ENCODE measurements at regions not wholly inside any gene's neighbourhood (a gene's known extent, or its start where the extent isn't known, plus 50 kb on each side); places are given as distances from the start of the nearest gene placed in this dataset.

GRCh38 chr13:109656206-109656605 lies 130.2 kb downstream of the IRS2 start:
- no peak overlapping the region for H3K27ac ChIP-seq (ENCODE audit: insufficient read depth, low read length, poor library complexity, severe bottlenecking)
- DNase-seq (no peak), ATAC-seq (ENCODE audit: low read depth in 2 of 2) (no peak)
- H3K9me3 Mint-ChIP-seq, result peaks cover 0 to 2% (median 0%) of the 10 kb centered on the region in 7 donors
- H3K27me3 Mint-ChIP-seq, result peaks cover 5% of the 10 kb centered on the region
- no peaks in the 10 kb centered on the region for H3K9me3 ChIP-seq (ENCODE audit: control insufficient read depth in 2 of 2, low read length in 2 of 2)
- H3K4me1 Mint-ChIP-seq, result peaks cover 0 to 2% (median 0%) of the 10 kb centered on the region in 4 donors
- H3K27ac Mint-ChIP-seq, result no peak overlapping the region
- no peak overlapping the region for H3K4me3 Mint-ChIP-seq
- H3K27me3 ChIP-seq (ENCODE audit: control insufficient read depth, insufficient read depth, low read length), result no peaks in the 10 kb centered on the region
- H3K36me3 ChIP-seq (ENCODE audit: control insufficient read depth, insufficient read depth, low read length), result no peaks in the 10 kb centered on the region
- H3K36me3 Mint-ChIP-seq, result no peaks in the 10 kb centered on the region
- no peaks in the 10 kb centered on the region for H3K4me1 ChIP-seq (ENCODE audit: control insufficient read depth, insufficient read depth, low read length, poor library complexity, severe bottlenecking)
- H3K4me3 ChIP-seq (ENCODE audit: low read depth, low read length), result no peak overlapping the region

DNA sequence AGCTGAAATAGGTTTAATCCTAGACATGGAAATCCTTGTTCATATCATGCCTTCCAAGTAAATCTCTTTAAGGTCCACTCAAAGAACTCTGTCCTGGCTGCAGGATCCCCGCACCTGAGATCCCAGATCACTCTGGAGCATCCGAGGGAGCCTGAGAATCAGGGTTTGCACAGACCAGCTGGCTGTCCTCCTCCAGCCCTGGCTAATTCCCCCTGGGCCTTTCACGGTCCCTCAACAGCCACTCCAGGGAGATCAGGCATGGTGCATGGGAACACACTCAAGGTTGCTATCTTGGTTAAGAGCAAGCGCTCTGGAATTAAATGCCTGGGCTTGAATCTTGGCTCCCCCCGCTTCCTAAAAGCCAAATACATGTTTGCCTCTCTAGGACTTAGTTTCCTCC lies 130.8 kb downstream of the IRS2 start:
- Mint-ChIP-seq H3K27ac (no peak overlapping the region), H3K9me3 (peaks cover 0 to 2% (median 0%) of the 10 kb centered on the region in 7 donors), H3K4me3 (no peak overlapping the region), H3K27me3 (peaks cover 5% of the 10 kb centered on the region), H3K4me1 (peaks cover 0 to 2% (median 0%) of the 10 kb centered on the region in 4 donors), H3K36me3 (no peaks in the 10 kb centered on the region)
- ATAC-seq (ENCODE audit: low read depth in 2 of 2) (no peak), DNase-seq (no peak)
- Histone ChIP-seq H3K4me1 (ENCODE audit: control insufficient read depth, insufficient read depth, low read length, poor library complexity, severe bottlenecking) (no peaks in the 10 kb centered on the region), H3K9me3 (ENCODE audit: control insufficient read depth in 2 of 2, low read length in 2 of 2) (no peaks in the 10 kb centered on the region), H3K27me3 (ENCODE audit: control insufficient read depth, insufficient read depth, low read length) (no peaks in the 10 kb centered on the region), H3K36me3 (ENCODE audit: control insufficient read depth, insufficient read depth, low read length) (no peaks in the 10 kb centered on the region), H3K27ac (ENCODE audit: insufficient read depth, low read length, poor library complexity, severe bottlenecking) (no peak overlapping the region), H3K4me3 (ENCODE audit: low read depth, low read length) (no peak overlapping the region)

- Histone ChIP-seq H3K36me3 (ENCODE audit: control insufficient read depth, insufficient read depth, low read length) (no peaks in the 10 kb centered on the region), H3K27me3 (ENCODE audit: control insufficient read depth, insufficient read depth, low read length) (no peaks in the 10 kb centered on the region), H3K9me3 (ENCODE audit: control insufficient read depth in 2 of 2, low read length in 2 of 2) (no peaks in the 10 kb centered on the region), H3K4me1 (ENCODE audit: control insufficient read depth, insufficient read depth, low read length, poor library complexity, severe bottlenecking) (no peaks in the 10 kb centered on the region), H3K27ac (ENCODE audit: insufficient read depth, low read length, poor library complexity, severe bottlenecking) (no peak overlapping the region), H3K4me3 (ENCODE audit: low read depth, low read length) (no peak overlapping the region)
- no peak overlapping the region for H3K4me3 Mint-ChIP-seq
- H3K4me1 Mint-ChIP-seq, result peaks cover 0 to 2% (median 0%) of the 10 kb centered on the region in 4 donors
- H3K27me3 Mint-ChIP-seq, result peaks cover 5% of the 10 kb centered on the region
- peaks cover 0 to 2% (median 0%) of the 10 kb centered on the region in 7 donors for H3K9me3 Mint-ChIP-seq
- DNase-seq (no peak), ATAC-seq (ENCODE audit: low read depth in 2 of 2) (no peak)
- no peaks in the 10 kb centered on the region for H3K36me3 Mint-ChIP-seq
- no peak overlapping the region for H3K27ac Mint-ChIP-seq
Measured at GRCh38 chr13:109655206-109655600, 131.2 kb downstream of the IRS2 start.

DNA sequence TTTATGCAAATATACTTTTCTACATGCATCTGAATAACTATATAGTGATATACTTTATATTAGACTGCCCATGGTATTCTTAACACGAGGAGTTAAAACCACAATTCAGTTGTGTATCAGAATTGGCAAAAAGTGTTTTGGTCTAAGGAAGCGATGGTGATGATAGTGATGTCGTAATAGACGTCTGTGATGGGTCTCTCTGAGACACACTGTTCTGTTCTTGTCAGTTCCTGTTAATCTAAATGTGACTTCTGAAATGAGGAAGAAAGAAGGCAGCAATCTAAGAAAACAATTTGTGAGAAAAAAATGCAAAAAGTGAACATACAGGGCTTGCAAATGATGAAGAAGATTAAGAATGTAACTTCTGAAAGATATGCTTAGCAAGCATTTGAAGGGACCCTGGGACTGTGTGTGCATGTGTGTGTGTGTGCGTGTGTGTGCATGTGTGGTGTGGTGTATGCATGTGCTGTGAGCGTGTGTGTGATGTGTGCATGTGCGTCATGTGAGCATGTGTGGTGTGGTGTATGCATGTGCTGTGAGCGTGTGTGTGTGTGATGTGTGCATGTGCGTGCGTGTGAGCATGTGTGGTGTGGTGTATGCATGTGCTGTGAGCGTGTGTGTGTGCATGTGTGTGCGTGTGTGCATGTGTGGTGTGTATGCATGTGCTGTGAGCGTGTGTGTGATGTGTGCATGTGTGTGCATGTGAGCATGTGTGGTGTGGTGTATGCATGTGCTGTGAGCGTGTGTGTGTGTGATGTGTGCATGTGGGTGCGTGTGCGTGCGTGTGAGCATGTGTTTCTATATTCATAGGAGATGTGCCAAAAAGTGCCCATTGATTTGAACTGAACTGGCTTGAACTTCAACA lies 131.8 kb downstream of the IRS2 start:
- Mint-ChIP-seq H3K27ac (peak overlapping the region in 1 of 3 donors; percentile 60), H3K4me1 (peaks cover 0 to 2% (median 0%) of the 10 kb centered on the region in 4 donors), H3K9me3 (peaks cover 0 to 2% (median 0%) of the 10 kb centered on the region in 7 donors), H3K36me3 (no peaks in the 10 kb centered on the region), H3K27me3 (no peaks in the 10 kb centered on the region), H3K4me3 (no peak overlapping the region)
- Histone ChIP-seq H3K27ac (ENCODE audit: insufficient read depth, low read length, poor library complexity, severe bottlenecking) (no peak overlapping the region), H3K9me3 (ENCODE audit: control insufficient read depth in 2 of 2, low read length in 2 of 2) (no peaks in the 10 kb centered on the region), H3K36me3 (ENCODE audit: control insufficient read depth, insufficient read depth, low read length) (no peaks in the 10 kb centered on the region), H3K4me3 (ENCODE audit: low read depth, low read length) (no peak overlapping the region), H3K27me3 (ENCODE audit: control insufficient read depth, insufficient read depth, low read length) (no peaks in the 10 kb centered on the region), H3K4me1 (ENCODE audit: control insufficient read depth, insufficient read depth, low read length, poor library complexity, severe bottlenecking) (no peaks in the 10 kb centered on the region)
- DNase-seq (no peak), ATAC-seq (ENCODE audit: low read depth in 2 of 2) (no peak)

- DNase-seq (no peak), ATAC-seq (ENCODE audit: low read depth in 2 of 2) (no peak)
- no peak overlapping the region for H3K4me3 Mint-ChIP-seq
- H3K36me3 ChIP-seq (ENCODE audit: control insufficient read depth, insufficient read depth, low read length), result no peaks in the 10 kb centered on the region
- no peak overlapping the region for H3K4me3 ChIP-seq (ENCODE audit: low read depth, low read length)
- no peaks in the 10 kb centered on the region for H3K9me3 ChIP-seq (ENCODE audit: control insufficient read depth in 2 of 2, low read length in 2 of 2)
- H3K27ac ChIP-seq (ENCODE audit: insufficient read depth, low read length, poor library complexity, severe bottlenecking), result no peak overlapping the region
- peaks cover 3% of the 10 kb centered on the region for H3K36me3 Mint-ChIP-seq
- H3K9me3 Mint-ChIP-seq, result peaks cover 0 to 2% (median 0%) of the 10 kb centered on the region in 7 donors
- no peaks in the 10 kb centered on the region for H3K27me3 ChIP-seq (ENCODE audit: control insufficient read depth, insufficient read depth, low read length)
- no peak overlapping the region for H3K27ac Mint-ChIP-seq
- peaks cover 3% of the 10 kb centered on the region for H3K27me3 Mint-ChIP-seq
- H3K4me1 Mint-ChIP-seq, result peaks cover 0 to 2% (median 0%) of the 10 kb centered on the region in 4 donors
- no peaks in the 10 kb centered on the region for H3K4me1 ChIP-seq (ENCODE audit: control insufficient read depth, insufficient read depth, low read length, poor library complexity, severe bottlenecking)
Measured at GRCh38 chr13:109652531-109652930, 133.9 kb downstream of the IRS2 start.

GRCh38 chr13:109651854-109652253 lies 134.5 kb downstream of the IRS2 start:
- H3K4me1 Mint-ChIP-seq, result peaks cover 0 to 2% (median 0%) of the 10 kb centered on the region in 4 donors
- H3K27me3 Mint-ChIP-seq, result peaks cover 4% of the 10 kb centered on the region
- Histone ChIP-seq H3K27me3 (ENCODE audit: control insufficient read depth, insufficient read depth, low read length) (no peaks in the 10 kb centered on the region), H3K9me3 (ENCODE audit: control insufficient read depth in 2 of 2, low read length in 2 of 2) (no peaks in the 10 kb centered on the region), H3K4me1 (ENCODE audit: control insufficient read depth, insufficient read depth, low read length, poor library complexity, severe bottlenecking) (no peaks in the 10 kb centered on the region), H3K36me3 (ENCODE audit: control insufficient read depth, insufficient read depth, low read length) (no peaks in the 10 kb centered on the region), H3K27ac (ENCODE audit: insufficient read depth, low read length, poor library complexity, severe bottlenecking) (no peak overlapping the region), H3K4me3 (ENCODE audit: low read depth, low read length) (no peak overlapping the region)
- no peak overlapping the region for H3K4me3 Mint-ChIP-seq
- ATAC-seq (ENCODE audit: low read depth in 2 of 2), result no peak
- peaks cover 3% of the 10 kb centered on the region for H3K36me3 Mint-ChIP-seq
- no peak for DNase-seq
- H3K9me3 Mint-ChIP-seq, result peaks cover 0 to 2% (median 0%) of the 10 kb centered on the region in 7 donors
- no peak overlapping the region for H3K27ac Mint-ChIP-seq

- H3K36me3 Mint-ChIP-seq, result peaks cover 3% of the 10 kb centered on the region
- H3K4me1 ChIP-seq (ENCODE audit: control insufficient read depth, insufficient read depth, low read length, poor library complexity, severe bottlenecking), result no peaks in the 10 kb centered on the region
- H3K4me3 Mint-ChIP-seq, result peak overlapping the region in 1 of 4 donors; percentile 81
- H3K27ac ChIP-seq (ENCODE audit: insufficient read depth, low read length, poor library complexity, severe bottlenecking), result no peak overlapping the region
- H3K36me3 ChIP-seq (ENCODE audit: control insufficient read depth, insufficient read depth, low read length), result no peaks in the 10 kb centered on the region
- no peak for ATAC-seq (ENCODE audit: low read depth in 2 of 2)
- H3K9me3 ChIP-seq (ENCODE audit: control insufficient read depth in 2 of 2, low read length in 2 of 2), result no peaks in the 10 kb centered on the region
- peaks cover 0 to 2% (median 0%) of the 10 kb centered on the region in 4 donors for H3K4me1 Mint-ChIP-seq
- H3K27ac Mint-ChIP-seq, result peak overlapping the region in 2 of 3 donors; percentile 3 to 33
- H3K9me3 Mint-ChIP-seq, result peaks cover 0 to 2% (median 0%) of the 10 kb centered on the region in 7 donors
- peaks cover 4% of the 10 kb centered on the region for H3K27me3 Mint-ChIP-seq
- no peak for DNase-seq
- H3K4me3 ChIP-seq (ENCODE audit: low read depth, low read length), result no peak overlapping the region
- no peaks in the 10 kb centered on the region for H3K27me3 ChIP-seq (ENCODE audit: control insufficient read depth, insufficient read depth, low read length)
Measured at GRCh38 chr13:109651311-109651710, 135.1 kb downstream of the IRS2 start.

DNA sequence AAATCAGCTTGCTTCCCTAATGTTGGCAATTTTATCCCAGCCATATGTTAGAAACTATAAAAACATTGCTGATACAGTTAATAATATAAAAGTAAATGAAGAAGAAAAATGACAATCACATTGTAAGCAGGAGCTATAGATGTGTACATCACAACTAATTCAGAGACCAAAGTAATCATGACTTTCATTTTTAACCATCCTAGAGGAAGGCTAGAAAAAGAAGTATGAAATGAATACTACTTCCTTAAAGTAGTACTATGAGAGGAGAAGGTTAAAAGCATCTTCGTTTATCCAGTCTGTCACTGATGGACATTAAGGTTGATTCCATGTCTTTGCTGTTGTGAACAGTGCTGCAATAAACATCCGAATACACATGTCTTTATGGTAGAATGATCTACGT lies 135.5 kb downstream of the IRS2 start:
- H3K27ac ChIP-seq (ENCODE audit: insufficient read depth, low read length, poor library complexity, severe bottlenecking), result no peak overlapping the region
- ATAC-seq (ENCODE audit: low read depth in 2 of 2) (no peak), DNase-seq (no peak)
- H3K4me1 ChIP-seq (ENCODE audit: control insufficient read depth, insufficient read depth, low read length, poor library complexity, severe bottlenecking), result no peaks in the 10 kb centered on the region
- Mint-ChIP-seq H3K27me3 (peaks cover 4% of the 10 kb centered on the region), H3K9me3 (peaks cover 0 to 2% (median 0%) of the 10 kb centered on the region in 7 donors), H3K4me1 (peaks cover 0 to 2% (median 0%) of the 10 kb centered on the region in 4 donors), H3K27ac (peak overlapping the region in 1 of 3 donors; percentile 33), H3K36me3 (peaks cover 3% of the 10 kb centered on the region), H3K4me3 (no peak overlapping the region)
- H3K36me3 ChIP-seq (ENCODE audit: control insufficient read depth, insufficient read depth, low read length), result no peaks in the 10 kb centered on the region
- no peaks in the 10 kb centered on the region for H3K27me3 ChIP-seq (ENCODE audit: control insufficient read depth, insufficient read depth, low read length)
- no peak overlapping the region for H3K4me3 ChIP-seq (ENCODE audit: low read depth, low read length)
- no peaks in the 10 kb centered on the region for H3K9me3 ChIP-seq (ENCODE audit: control insufficient read depth in 2 of 2, low read length in 2 of 2)

Measured in CD4-positive, CD25-positive, alpha-beta regulatory T cell (primary cell).